Activated CD8-positive, alpha-beta memory T cell treated with anti-CD3 and anti-CD28 coated beads, Interleukin-2, amount 50 U/mL, for 1 hour (primary cell): ENCODE measurements at regions not wholly inside any gene's neighbourhood (a gene's known extent, or its start where the extent isn't known, plus 50 kb on each side); places are given as distances from the start of the nearest gene placed in this dataset.
A peak's percentile ranks its signal among the peaks of the same experiment; 100 is the strongest.

ENCODE experiments used
- DNase-seq: peaks from one replicate; pipeline ENCODE4 v3.0.0-alpha.2; 2020; ENCODE audit errors: extremely low read depth

DNA sequence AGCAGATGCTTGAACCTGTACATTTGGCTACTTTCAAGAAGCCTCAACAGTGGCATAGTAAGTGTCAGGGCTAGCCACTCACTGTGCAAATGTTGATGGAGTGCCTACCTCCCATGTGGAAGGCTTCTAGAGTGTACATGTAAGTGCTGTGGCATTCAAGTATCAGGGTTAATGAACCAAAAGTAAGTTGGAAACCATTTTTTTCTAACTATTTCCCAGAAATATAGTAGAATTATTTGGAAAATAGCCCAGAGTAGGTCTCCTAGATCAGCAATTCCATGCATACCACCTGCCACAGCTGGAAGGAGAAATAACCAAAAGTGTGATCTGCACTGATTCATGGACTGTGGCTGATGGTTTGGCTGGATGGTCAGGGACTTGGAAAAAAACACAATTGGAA is 53.3 kb downstream of the FOXD1 start:
- DNase-seq = no peak

DNA sequence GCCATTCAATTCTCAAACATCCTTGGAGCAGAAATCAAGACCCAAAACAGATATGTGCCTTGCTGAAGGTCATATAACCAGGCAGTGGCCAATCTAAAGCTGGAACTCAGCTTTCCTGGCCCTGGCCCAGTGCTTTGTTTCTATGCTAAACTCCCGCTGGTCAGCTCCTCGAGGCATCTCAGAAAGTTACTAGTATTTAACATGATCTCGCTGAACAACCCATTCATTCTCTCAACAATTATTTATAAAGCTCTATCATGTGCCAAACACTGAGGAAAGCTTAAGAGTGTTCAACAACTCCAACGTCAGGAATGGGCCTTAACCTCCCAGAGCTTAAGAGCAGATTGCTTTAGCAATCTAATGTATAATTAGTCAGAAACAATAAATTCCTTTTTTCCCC is 54.0 kb downstream of the FOXD1 start:
- DNase-seq = no peak

DNA sequence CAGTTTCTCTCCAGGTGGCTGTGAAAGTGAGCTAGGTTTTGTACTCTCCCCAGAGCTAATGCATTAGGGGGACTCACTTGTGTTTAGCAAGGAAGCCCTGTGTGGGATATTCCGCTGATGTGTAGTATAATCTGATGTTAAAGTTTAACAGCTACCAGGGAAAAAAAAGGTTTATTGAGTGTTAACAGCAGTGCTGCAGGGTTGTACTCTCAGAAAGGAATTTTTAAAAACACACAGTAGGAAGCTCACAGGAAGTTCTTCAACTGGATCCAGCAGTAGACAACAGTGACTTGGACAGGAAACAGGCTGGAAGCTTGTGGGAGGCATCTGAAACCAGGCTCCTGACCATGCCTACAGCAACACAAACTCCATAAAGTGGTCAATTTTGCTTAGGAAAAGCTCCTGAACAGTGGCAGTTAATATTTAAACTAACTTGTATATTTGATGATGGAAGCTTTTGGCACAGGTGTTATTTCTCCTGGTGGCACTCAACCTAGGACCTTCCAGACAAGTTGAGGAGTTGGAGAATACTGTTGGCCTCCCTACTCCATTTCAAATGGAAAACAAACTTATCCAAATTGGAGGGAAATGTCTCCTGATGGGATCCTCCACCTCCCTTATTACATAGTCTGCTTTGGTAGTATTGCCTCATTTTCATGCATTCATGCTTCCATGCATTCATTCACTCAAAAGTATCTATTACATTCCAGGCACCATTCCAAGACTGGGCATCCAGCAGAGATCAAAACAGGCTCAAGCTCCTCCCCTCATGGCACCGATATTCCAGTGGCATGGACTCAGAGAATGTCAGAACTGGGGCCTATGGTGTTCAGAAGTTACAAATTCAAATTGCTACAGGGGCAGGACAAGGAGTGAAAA is 54.7 kb downstream of the FOXD1 start:
- no peak for DNase-seq

GRCh38 chr5:73392775-73393174 is 55.8 kb downstream of the FOXD1 start:
- no peak for DNase-seq

DNA sequence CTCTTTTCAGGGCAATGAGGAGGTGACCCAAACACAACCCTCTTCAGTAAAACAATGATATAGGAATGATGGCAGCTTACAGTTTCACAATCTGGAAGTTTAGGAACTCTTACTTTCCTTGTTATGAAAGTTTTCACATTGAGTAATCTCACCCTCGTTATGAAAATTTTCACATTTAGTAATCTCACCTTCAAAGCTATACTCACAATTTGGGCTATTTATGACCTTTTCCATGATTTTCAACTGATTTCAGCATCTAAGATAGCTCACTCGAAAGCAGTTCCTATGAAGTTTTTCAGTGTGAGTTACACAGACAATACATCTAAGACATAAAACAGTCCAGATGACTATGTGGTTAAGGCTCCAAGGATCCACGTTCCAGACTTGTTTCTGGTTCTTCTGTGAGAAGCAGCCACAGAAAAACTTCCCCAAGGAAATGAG is 57.1 kb downstream of the FOXD1 start:
- DNase-seq = no peak

DNA sequence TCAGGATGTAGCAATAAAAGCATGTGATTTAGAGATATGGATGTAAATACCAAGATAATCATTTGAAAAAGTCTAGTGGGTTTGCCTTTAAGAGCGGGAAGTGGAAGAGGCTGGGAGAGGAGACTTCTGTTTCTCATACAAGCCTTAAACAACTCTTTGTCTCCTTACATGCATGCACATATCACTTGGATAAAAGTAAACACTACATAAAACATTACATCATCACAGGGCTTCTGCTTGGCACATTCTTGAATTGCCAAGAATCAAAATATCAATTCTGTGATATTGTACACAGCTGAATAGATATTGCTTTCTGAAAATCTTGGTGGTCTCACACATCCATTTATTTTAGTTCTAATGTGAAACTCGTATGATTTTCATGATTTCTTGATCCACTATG is 57.6 kb downstream of the FOXD1 start:
- no peak for DNase-seq

- DNase-seq = no peak
These were observed 59.8 kb downstream of the FOXD1 start for GRCh38 chr5:73388740-73389139.

GRCh38 chr5:73388306-73388684 is 60.3 kb downstream of the FOXD1 start:
- no peak for DNase-seq

- peak; percentile 11 for DNase-seq
These were observed 60.8 kb downstream of the FOXD1 start for GRCh38 chr5:73387601-73388305.

- DNase-seq = no peak
These were observed 61.4 kb downstream of the FOXD1 start for GRCh38 chr5:73387149-73387591.

DNA sequence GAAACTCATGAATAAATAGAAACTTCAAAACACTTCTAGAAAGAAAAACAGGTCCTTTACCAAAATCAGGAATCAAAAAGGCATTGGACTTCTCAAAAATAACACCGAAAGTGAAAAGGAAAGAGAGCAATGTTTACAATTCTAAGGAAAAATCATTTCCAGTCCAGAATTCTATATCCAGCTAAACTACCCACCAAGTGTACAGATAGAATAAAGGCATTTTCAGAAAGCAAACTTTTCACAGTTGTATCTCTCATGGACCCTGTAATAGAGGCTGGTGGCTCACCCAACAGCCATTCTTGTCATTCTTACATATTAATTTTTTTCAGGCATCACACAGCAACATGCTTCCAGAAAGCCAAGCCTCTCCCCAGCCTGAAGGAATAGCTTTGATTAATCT is 63.7 kb downstream of the FOXD1 start:
- no peak for DNase-seq

- no peak for DNase-seq
These were observed 66.2 kb downstream of the FOXD1 start for GRCh38 chr5:73382401-73382740.

DNA sequence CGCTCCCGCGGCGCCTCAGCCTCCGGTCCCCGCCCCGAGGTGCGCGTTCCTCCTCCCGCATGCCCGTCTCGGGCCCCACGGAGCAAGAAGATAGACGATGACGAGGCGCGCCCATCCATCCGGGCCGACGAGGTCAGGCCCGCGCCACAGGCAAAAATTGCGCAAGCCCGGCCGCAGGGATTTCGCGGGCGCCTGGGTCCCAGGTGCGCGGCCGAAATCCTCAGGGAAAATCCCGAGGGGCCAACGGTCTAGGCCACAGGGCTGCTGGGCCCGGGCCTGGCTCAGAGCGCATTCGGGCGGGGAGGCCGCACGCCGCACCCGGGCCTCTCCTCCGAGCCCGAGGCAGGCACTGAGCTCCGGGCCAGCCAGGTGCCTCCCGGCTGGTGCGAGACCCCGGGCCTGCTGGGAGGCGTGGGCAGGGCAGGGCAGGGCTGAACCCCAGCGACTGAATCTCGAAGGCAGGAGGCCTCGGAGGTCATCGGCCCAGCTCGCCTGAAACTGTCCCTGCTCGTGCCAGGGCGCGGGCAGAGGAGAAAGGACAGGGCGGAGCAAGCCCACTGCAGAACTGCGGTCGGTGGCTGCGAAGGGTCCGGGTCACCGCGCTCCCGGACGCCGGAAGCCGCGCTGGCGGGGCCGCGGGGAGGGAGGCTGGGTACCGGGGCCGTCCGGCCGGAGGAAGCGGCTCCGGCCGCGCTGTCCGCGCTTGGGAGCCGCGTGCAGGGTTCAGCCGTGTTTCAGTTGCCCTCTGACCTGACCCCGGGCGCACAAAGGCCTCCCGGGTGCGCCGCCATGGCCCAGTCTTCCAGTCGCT is 66.8 kb downstream of the FOXD1 start:
- no peak for DNase-seq

DNA sequence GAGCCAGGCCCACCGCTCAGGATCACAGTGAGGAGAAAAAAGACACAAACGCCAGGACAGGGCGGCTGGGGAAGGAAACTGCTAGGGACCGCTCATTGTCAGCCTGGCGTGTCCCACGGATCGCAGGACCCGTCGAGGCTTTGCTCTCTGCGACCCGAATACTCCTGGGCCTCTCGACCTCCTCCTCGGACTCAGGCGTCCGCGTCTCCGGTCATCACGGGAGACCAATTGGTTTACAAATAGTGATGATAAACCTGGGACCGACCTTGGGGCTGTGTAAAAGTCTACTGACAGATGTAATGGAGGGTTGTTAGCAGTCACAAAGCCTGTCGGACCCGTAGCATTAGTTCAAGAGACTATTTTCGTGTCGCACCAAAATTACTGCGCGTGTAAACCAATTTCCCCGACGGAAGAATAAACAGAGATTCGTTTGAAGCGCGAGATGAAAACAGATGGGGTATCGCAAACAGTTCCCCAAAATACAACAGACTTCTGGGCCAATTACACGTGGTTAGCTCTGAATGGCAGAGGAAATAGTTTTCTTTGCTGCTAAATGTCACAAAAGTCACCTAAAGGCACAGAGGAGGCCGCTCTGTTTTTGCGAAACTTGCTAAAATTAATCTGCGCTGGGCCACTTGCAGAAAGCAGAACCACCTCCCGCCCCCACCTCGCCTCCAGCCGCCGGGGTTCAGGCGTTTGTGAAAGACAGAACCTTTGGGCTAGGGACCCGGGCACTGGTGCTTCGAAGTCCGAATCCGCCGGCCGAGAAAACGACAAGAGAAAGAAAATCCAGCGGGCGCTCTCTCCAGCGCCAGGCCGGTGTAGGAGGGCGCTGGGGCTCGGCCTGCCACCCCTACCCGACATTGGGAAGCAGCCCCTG is 67.6 kb downstream of the FOXD1 start:
- no peak for DNase-seq

- no peak for DNase-seq
These were observed 68.5 kb downstream of the FOXD1 start for GRCh38 chr5:73380041-73380440.

- no peak for DNase-seq
These were observed 69.1 kb downstream of the FOXD1 start for GRCh38 chr5:73379435-73379834.

- DNase-seq = no peak
These were observed 69.8 kb downstream of the FOXD1 start for GRCh38 chr5:73378765-73379164.

DNA sequence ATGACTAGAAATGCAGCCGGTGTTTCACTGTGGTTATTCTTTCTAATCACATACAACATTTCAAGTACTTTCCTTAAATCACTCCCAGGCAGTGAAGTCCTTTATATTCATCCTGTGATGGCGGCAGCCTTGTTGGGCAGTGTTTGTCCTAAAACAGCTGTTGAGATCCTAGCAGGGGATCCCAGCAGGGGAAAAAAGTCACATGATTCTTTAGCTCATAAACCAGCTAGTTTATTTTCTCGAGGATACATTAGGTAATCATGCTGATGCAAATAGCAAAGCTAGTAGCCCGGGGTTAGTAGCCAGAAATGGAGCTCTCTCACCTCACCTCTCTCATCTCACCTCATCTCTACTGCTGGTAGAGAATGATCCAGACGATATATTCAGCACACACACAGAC is 70.5 kb downstream of the FOXD1 start:
- no peak for DNase-seq

DNA sequence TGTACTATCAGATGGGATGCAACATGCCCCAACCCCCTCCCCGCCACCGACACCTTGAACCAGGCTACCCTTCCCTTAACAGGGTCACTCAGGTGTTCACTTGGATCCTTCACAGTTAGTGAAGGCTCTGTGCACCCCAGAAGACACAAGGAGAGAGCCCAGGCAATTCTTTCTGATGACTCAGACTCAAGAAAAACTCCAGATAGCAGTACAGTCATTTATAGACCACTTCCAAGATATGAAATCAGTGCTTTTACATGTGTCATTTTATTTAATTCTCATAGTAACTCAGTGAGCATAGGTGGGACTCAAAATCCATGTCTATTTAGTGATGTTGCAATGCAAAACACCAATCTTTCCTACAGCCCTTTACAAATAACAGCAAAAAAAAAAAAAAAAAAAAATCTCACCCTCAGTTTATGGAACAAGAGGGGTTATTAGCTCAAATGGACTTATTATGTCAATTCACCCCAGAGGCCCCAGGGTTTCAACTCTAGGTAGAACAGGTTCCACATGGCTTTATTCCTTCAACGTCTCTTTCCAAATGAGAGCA is 71.9 kb downstream of the FOXD1 start:
- DNase-seq = no peak

DNA sequence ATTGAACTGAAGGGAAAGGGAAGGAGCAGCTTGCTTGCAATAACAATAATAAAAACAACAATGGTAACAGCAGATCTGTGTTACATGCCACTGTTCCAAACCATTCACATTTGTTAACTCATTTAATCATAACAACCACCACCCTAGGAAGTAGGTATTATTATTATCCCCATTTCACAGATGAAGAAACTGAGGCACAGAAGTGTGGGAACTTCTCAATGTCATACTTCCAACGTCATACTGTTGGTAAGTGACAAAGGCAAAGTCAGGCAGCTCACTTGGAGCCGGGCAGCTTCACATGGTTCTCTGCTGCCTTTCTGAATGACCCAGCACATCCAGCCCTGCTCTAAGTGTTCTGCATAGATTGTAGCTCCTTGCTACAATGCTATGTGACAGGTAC is 72.6 kb downstream of the FOXD1 start:
- no peak for DNase-seq

DNA sequence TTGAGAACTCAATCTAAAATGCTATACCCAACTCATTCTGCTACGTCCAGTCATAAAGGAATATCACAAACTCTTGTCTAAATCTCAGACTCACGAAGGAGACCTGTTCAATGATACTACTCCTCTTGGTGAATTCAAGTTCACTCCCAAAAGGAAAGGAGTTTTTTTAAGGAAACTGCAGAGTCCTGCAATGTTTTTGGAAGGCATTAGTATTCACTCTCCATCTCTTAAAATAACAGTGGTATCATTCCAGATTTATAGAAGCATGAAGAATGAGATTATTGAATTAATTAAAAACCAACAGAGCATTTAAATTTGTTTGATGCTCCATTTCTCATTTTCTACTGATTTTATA is 73.4 kb downstream of the FOXD1 start:
- no peak for DNase-seq
